Nephron (organoid): ENCODE measurements at regions not wholly inside any gene's neighbourhood (a gene's known extent, or its start where the extent isn't known, plus 50 kb on each side); places are given as distances from the start of the nearest gene placed in this dataset.
"Not testable (repeated sequence)": the region's sequence is repeated elsewhere in the genome, so short reads cannot be mapped to it uniquely, and the experiment has no call there.

Experiments
- H3K27ac Mint-ChIP-seq, 3 experiments: 2 replicates each; pipeline ENCODE4 v1.8.0; 2020; ENCODE audit warnings: mixed read lengths in 3 of 3, mild to moderate bottlenecking in 2 of 3, moderate library complexity in 1 of 3
- H3K27me3 Mint-ChIP-seq: 2 replicates; pipeline ENCODE4 v1.8.0; 2021; ENCODE audit warnings: low read depth, mild to moderate bottlenecking, moderate library complexity, mixed read lengths
- H3K36me3 Mint-ChIP-seq: 2 replicates; pipeline ENCODE4 v1.8.0; 2020; ENCODE audit warnings: low read depth, mixed read lengths
- H3K4me1 Mint-ChIP-seq: 2 replicates; pipeline ENCODE4 v1.8.0; 2020; ENCODE audit warnings: mixed read lengths
- H3K4me3 Mint-ChIP-seq, 3 experiments: 2 replicates each; pipeline ENCODE4 v1.8.0; 2020; ENCODE audit warnings: mild to moderate bottlenecking in 3 of 3, mixed read lengths in 3 of 3, moderate library complexity in 2 of 3
- H3K9me3 Mint-ChIP-seq: 2 replicates; pipeline ENCODE4 v1.8.0; 2020; ENCODE audit warnings: mixed read lengths
- TF ChIP-seq, protein P1 (sequence below), 3 experiments: fragments of 200-600 bp; sonication (generic); IDR thresholded peaks; one replicate each; pipeline ENCODE4 v1.5.0; 2021; ENCODE audit warnings: antibody characterized with exemption in 3 of 3; ENCODE audit not compliant: unreplicated experiment in 3 of 3

DNA sequence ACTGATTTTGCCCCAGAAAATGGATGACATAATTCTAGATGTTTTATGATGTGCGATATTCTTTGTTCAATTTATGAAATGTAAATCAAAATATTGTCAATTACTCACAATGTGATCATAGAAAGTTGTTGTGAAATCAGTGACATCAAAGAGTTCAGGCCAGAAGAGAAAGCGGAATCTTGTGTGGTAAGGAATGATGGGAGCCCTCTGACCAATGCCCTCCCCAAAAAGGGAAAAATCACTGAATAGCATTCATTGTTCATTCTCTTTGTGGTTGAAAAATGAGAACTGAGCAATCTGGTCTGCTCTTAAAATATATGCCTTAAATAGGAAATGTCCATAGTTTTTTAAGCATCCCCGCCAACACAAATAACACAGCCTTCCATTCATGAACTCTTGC is 247.1 kb upstream of the GRIK2 start:
- H3K27me3 Mint-ChIP-seq, result no peaks in the 10 kb centered on the region
- no peaks in the 10 kb centered on the region for H3K9me3 Mint-ChIP-seq
- TF ChIP-seq, protein P1, sequence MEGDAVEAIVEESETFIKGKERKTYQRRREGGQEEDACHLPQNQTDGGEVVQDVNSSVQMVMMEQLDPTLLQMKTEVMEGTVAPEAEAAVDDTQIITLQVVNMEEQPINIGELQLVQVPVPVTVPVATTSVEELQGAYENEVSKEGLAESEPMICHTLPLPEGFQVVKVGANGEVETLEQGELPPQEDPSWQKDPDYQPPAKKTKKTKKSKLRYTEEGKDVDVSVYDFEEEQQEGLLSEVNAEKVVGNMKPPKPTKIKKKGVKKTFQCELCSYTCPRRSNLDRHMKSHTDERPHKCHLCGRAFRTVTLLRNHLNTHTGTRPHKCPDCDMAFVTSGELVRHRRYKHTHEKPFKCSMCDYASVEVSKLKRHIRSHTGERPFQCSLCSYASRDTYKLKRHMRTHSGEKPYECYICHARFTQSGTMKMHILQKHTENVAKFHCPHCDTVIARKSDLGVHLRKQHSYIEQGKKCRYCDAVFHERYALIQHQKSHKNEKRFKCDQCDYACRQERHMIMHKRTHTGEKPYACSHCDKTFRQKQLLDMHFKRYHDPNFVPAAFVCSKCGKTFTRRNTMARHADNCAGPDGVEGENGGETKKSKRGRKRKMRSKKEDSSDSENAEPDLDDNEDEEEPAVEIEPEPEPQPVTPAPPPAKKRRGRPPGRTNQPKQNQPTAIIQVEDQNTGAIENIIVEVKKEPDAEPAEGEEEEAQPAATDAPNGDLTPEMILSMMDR (IDR thresholded peaks at IDR 0.05; ENCODE audit: unreplicated experiment in 3 of 3), result no peak
- H3K4me1 Mint-ChIP-seq, result no peaks in the 10 kb centered on the region
- H3K4me3 Mint-ChIP-seq, result no peak overlapping the region
- no peak overlapping the region for H3K27ac Mint-ChIP-seq
- H3K36me3 Mint-ChIP-seq, result no peaks in the 10 kb centered on the region

DNA sequence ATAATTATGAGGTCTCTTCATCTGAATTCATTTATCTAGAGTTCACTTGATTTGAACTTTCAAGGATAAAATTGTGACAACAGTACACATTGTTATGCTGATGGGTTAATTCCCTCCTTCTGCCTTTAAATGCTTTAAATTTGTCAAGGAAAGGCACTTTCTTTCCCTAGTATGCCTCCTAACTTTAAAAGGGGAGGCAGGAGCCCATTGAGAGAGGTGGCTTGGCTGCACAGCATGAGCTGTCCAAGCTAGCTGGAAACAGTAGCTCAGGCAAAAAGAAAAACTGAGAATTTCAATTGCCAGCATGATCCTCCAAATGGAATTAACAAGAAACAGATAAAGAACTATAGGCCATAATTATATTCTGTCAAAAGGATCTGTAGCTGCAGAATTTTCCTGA is 243.3 kb upstream of the GRIK2 start:
- no peaks in the 10 kb centered on the region for H3K4me1 Mint-ChIP-seq
- no peaks in the 10 kb centered on the region for H3K9me3 Mint-ChIP-seq
- no peaks in the 10 kb centered on the region for H3K27me3 Mint-ChIP-seq
- no peak overlapping the region for H3K4me3 Mint-ChIP-seq
- no peaks in the 10 kb centered on the region for H3K36me3 Mint-ChIP-seq
- no peak overlapping the region for H3K27ac Mint-ChIP-seq
- TF ChIP-seq, protein P1 (IDR thresholded peaks at IDR 0.05; ENCODE audit: unreplicated experiment in 3 of 3), result no peak

DNA sequence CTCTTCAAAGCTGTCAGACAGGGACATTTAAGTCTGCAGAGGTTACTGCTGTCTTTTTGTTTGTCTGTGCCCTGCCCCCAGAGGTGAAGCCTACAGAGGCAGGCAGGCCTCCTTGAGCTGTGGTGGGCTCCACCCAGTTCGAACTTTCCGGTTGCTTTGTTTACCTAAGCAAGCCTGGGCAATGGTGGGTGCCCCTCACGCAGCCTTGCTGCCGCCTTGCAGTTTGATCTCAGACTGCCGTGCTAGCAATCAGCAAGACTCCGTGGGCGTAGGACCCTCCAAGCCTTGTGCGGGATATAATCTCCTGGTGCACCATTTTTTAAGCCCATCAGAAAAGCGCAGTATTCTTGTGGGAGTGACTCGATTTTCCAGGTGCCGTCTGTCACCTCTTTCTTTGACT is 235.9 kb upstream of the GRIK2 start:
- H3K36me3 Mint-ChIP-seq, H3K4me3 Mint-ChIP-seq, H3K27me3 Mint-ChIP-seq, H3K27ac Mint-ChIP-seq, H3K9me3 Mint-ChIP-seq, H3K4me1 Mint-ChIP-seq: not testable (repeated sequence)

DNA sequence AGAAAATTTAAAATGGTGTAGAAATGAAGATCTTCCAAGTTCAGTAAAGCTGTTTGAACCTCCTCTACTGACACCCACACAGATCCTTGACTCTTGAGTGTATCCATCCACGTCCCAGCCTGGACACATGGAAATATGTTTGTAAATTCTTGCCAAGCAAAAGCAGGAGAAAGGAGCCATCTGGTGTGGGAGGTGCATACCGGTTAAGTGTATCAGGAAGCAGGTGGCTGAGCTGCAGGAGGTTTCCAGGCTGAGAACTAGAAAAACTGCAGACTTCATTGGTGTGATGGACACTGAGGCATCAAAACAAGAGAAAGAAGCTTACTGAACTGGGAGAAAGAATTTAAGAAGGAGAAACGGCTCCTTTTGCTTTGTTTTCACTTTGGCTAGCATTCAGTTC is 229.9 kb upstream of the GRIK2 start:
- Mint-ChIP-seq H3K36me3 (no peaks in the 10 kb centered on the region), H3K27me3 (no peaks in the 10 kb centered on the region), H3K4me1 (no peaks in the 10 kb centered on the region), H3K27ac (no peak overlapping the region), H3K9me3 (no peaks in the 10 kb centered on the region), H3K4me3 (no peak overlapping the region)
- TF ChIP-seq, protein P1 (IDR thresholded peaks at IDR 0.05; ENCODE audit: unreplicated experiment in 3 of 3), result no peak

DNA sequence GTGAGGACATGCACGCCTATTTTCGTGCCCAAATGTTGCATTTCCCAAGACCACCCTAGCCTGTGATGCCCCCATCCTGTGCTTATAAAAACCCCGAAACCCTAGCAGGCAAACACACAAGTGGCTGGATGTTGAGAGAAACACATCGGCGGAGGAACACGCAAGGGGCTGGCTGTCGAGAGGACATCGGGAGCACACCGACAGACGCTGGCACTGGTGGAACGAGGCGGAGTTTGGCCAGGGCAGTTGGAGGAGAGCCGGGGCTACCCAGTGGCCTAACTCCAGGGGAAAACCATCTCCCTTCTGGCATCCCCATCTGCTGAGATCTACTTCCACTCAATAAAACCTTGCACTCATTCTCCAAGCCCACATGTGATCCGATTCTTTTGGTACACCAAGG is 225.9 kb upstream of the GRIK2 start:
- Mint-ChIP-seq H3K9me3 (peaks cover 16% of the 10 kb centered on the region), H3K4me1 (no peaks in the 10 kb centered on the region), H3K4me3 (no peak overlapping the region), H3K36me3 (peaks cover 3% of the 10 kb centered on the region), H3K27me3 (no peaks in the 10 kb centered on the region), H3K27ac (no peak overlapping the region)
- TF ChIP-seq, protein P1 (IDR thresholded peaks at IDR 0.05; ENCODE audit: unreplicated experiment in 3 of 3), result no peak

DNA sequence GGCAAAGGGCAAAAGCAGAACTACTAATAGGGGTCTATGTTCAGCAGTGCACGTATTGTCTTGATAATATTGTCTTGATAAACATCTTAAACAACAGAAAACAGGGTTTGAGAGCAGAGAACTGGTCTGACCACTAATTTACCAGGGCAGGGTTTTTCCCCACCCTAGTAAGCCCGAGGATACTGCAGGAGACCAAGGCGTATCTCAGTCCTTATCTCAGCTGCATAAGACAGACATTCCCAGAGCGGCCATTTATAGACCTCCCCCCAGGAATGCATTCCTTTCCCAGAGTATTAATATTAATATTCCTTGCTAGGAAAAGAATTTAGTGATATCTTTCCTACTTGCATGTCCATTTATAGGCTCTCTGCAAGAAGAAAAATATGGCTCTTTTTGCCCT is 222.5 kb upstream of the GRIK2 start:
- H3K27me3 Mint-ChIP-seq, H3K27ac Mint-ChIP-seq, H3K4me3 Mint-ChIP-seq, H3K36me3 Mint-ChIP-seq, H3K4me1 Mint-ChIP-seq: not testable (repeated sequence)
- H3K9me3 Mint-ChIP-seq, result peaks cover 16% of the 10 kb centered on the region

DNA sequence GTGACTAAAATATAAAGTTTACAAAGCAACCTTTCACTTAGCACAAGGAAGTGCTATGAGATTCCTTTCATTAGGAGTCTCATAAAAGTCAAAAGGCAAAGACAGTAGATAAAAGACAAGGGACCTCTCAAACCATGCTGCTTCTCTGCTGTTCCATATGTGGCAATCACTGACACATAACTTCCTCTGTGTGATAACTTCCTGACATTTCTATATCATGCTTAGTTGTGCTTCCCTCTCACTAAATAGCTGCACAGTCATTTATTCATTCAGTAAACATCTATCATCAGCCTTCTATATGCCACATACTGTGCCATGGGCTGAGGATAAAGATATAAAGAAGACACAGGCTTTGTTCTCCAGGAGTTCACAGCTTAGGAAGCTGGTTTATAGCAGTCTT is 214.8 kb upstream of the GRIK2 start:
- H3K27ac Mint-ChIP-seq, result no peak overlapping the region
- H3K36me3 Mint-ChIP-seq, result no peaks in the 10 kb centered on the region
- H3K9me3 Mint-ChIP-seq, result no peaks in the 10 kb centered on the region
- H3K4me1 Mint-ChIP-seq, result no peaks in the 10 kb centered on the region
- TF ChIP-seq, protein P1 (IDR thresholded peaks at IDR 0.05; ENCODE audit: unreplicated experiment in 3 of 3), result no peak
- no peak overlapping the region for H3K4me3 Mint-ChIP-seq
- H3K27me3 Mint-ChIP-seq, result peaks cover 6% of the 10 kb centered on the region
